Hindlimb muscle (tissue), 1 donor: ENCODE measurements at regions not wholly inside any gene's neighbourhood (a gene's known extent, or its start where the extent isn't known, plus 50 kb on each side); places are given as distances from the start of the nearest gene placed in this dataset.
A peak's percentile ranks its signal among the peaks of the same experiment; 100 is the strongest.

Experiments
- DNase-seq: peaks from one replicate; pipeline ENCODE4 v3.0.0-alpha.2; 2013

- DNase-seq: peak; percentile 56
These were observed 395.6 kb upstream of the TRIB2 start for GRCh38 chr2:12320991-12321641.

- no peak for DNase-seq
These were observed 394.9 kb upstream of the TRIB2 start for GRCh38 chr2:12321886-12322285.

- no peak for DNase-seq
These were observed 390.9 kb upstream of the TRIB2 start for GRCh38 chr2:12325806-12326205.

GRCh38 chr2:12326449-12327190 is 390.1 kb upstream of the TRIB2 start:
- no peak for DNase-seq

GRCh38 chr2:12330916-12331315 is 385.8 kb upstream of the TRIB2 start:
- DNase-seq: no peak

- no peak for DNase-seq
These were observed 385.0 kb upstream of the TRIB2 start for GRCh38 chr2:12331698-12332097.

GRCh38 chr2:12333293-12333692 is 383.4 kb upstream of the TRIB2 start:
- no peak for DNase-seq

GRCh38 chr2:12334412-12334966 is 382.2 kb upstream of the TRIB2 start:
- no peak for DNase-seq

- DNase-seq: peak; percentile 51
These were observed 381.6 kb upstream of the TRIB2 start for GRCh38 chr2:12335131-12335530.

- DNase-seq: no peak
These were observed 380.7 kb upstream of the TRIB2 start for GRCh38 chr2:12335995-12336394.

GRCh38 chr2:12338946-12339697 is 377.6 kb upstream of the TRIB2 start:
- DNase-seq: no peak

- no peak for DNase-seq
These were observed 376.6 kb upstream of the TRIB2 start for GRCh38 chr2:12340164-12340563.

GRCh38 chr2:12341215-12341614 is 375.5 kb upstream of the TRIB2 start:
- DNase-seq: no peak

- DNase-seq: no peak
These were observed 374.8 kb upstream of the TRIB2 start for GRCh38 chr2:12341920-12342319.

- no peak for DNase-seq
These were observed 373.6 kb upstream of the TRIB2 start for GRCh38 chr2:12343141-12343540.

GRCh38 chr2:12347066-12347493 is 369.7 kb upstream of the TRIB2 start:
- DNase-seq: no peak

- no peak for DNase-seq
These were observed 368.5 kb upstream of the TRIB2 start for GRCh38 chr2:12348216-12348615.

GRCh38 chr2:12350821-12351220 is 365.9 kb upstream of the TRIB2 start:
- DNase-seq: no peak

GRCh38 chr2:12352889-12353288 is 363.8 kb upstream of the TRIB2 start:
- no peak for DNase-seq

GRCh38 chr2:12361506-12361905 is 355.2 kb upstream of the TRIB2 start:
- DNase-seq: no peak

GRCh38 chr2:12363138-12363537 is 353.6 kb upstream of the TRIB2 start:
- no peak for DNase-seq

GRCh38 chr2:12363569-12363968 is 353.2 kb upstream of the TRIB2 start:
- DNase-seq: no peak

- no peak for DNase-seq
These were observed 347.2 kb upstream of the TRIB2 start for GRCh38 chr2:12369566-12369965.
